ENCODE measurements at regions not wholly inside any gene's neighbourhood (a gene's known extent, or its start where the extent isn't known, plus 50 kb on each side); places are given as distances from the start of the nearest gene placed in this dataset.
"Not testable (repeated sequence)": the region's sequence is repeated elsewhere in the genome, so short reads cannot be mapped to it uniquely, and the experiment has no call there.

DNA sequence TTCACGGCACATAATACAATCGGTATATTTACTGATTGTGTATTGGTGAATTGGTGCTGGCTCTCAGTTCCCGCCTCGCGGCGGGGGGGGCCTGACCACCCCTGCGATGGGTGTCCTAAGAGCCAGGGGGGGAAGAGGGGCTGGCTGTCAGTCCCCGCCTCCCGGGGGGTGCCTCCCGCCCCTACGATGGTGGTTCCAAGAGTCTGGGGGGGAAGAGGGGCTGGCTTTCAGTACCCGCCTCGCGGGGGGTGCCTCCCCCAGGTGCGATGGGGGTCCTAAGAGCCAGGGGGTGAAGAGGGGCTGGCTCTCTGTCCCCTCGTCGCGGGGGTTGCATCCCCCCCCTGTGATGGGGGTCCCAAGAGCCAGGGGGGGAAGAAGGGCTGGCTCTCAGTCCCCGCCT lies 2321.8 kb upstream of the PCDH20 start:
- DNase-seq = no peak
- no peak overlapping the region for H3K27ac ChIP-seq (ENCODE audit: low read length)
- H3K4me1 ChIP-seq (ENCODE audit: control insufficient read depth, insufficient read depth, low read length) = no peaks in the 10 kb centered on the region
- no peaks in the 10 kb centered on the region for H3K27me3 ChIP-seq (ENCODE audit: control insufficient read depth, insufficient read depth, low read length)
- H3K9me3 ChIP-seq (replicated peaks; ENCODE audit: control insufficient read depth, low read depth, low read length) = peaks cover 12% of the 10 kb centered on the region
- H3K36me3 ChIP-seq (ENCODE audit: control insufficient read depth, insufficient read depth, low read length) = no peaks in the 10 kb centered on the region
- H3K4me3 ChIP-seq (ENCODE audit: low read length) = no peak overlapping the region
- no CpG with 5 or more reads among the region's 19 CpGs for whole genome bisulfite sequencing (ENCODE audit: insufficient coverage)

GRCh38 chr13:63731896-63732295 lies 2316.2 kb upstream of the PCDH20 start:
- Histone ChIP-seq H3K27me3 (ENCODE audit: control insufficient read depth, insufficient read depth, low read length) (no peaks in the 10 kb centered on the region), H3K4me1 (ENCODE audit: control insufficient read depth, insufficient read depth, low read length) (no peaks in the 10 kb centered on the region), H3K9me3 (replicated peaks; ENCODE audit: control insufficient read depth, low read depth, low read length) (no peaks in the 10 kb centered on the region), H3K4me3 (ENCODE audit: low read length) (no peak overlapping the region), H3K27ac (ENCODE audit: low read length) (no peak overlapping the region), H3K36me3 (ENCODE audit: control insufficient read depth, insufficient read depth, low read length) (no peaks in the 10 kb centered on the region)
- WGBS (ENCODE audit: insufficient coverage) = 79% methylated on average over 2 of the region's 3 CpGs
- no peak for DNase-seq

DNA sequence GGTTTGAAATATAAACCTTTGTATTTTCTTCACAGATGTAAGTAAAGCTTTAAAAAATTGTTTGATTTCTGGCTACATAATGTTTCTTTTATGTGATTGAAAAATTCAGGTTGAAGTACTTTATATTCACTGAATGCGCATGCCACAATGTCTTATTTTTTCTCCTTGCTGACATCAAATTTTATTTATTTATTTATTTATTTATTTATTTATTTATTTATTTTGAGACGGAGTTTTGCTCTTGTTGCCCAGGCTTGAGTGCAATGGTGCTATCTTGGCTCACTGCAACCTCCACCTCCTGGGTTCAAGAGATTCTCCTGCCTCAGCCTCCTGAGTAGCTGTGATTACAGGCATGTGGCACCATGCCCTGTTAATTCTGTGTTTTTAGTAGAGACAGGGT lies 2296.5 kb upstream of the PCDH20 start:
- WGBS (ENCODE audit: insufficient coverage) = no CpG with 5 or more reads among the region's 2 CpGs
- H3K27me3 ChIP-seq (ENCODE audit: control insufficient read depth, insufficient read depth, low read length); DNase-seq; H3K9me3 ChIP-seq (replicated peaks; ENCODE audit: control insufficient read depth, low read depth, low read length); H3K4me1 ChIP-seq (ENCODE audit: control insufficient read depth, insufficient read depth, low read length); H3K36me3 ChIP-seq (ENCODE audit: control insufficient read depth, insufficient read depth, low read length); H3K4me3 ChIP-seq (ENCODE audit: low read length); H3K27ac ChIP-seq (ENCODE audit: low read length): not testable (repeated sequence)

GRCh38 chr13:63706751-63707150 lies 2291.1 kb upstream of the PCDH20 start:
- no peak overlapping the region for H3K27ac ChIP-seq (ENCODE audit: low read length)
- no CpG with 5 or more reads among the region's 2 CpGs for WGBS (ENCODE audit: insufficient coverage)

GRCh38 chr13:63704521-63704920 lies 2288.9 kb upstream of the PCDH20 start:
- no peaks in the 10 kb centered on the region for H3K4me1 ChIP-seq (ENCODE audit: control insufficient read depth, insufficient read depth, low read length)
- no peak for DNase-seq
- no peak overlapping the region for H3K4me3 ChIP-seq (ENCODE audit: low read length)
- no peaks in the 10 kb centered on the region for H3K36me3 ChIP-seq (ENCODE audit: control insufficient read depth, insufficient read depth, low read length)
- H3K27ac ChIP-seq (ENCODE audit: low read length) = no peak overlapping the region
- 75% methylated on average over 2 of the region's 4 CpGs for WGBS (ENCODE audit: insufficient coverage)
- H3K9me3 ChIP-seq (replicated peaks; ENCODE audit: control insufficient read depth, low read depth, low read length) = no peaks in the 10 kb centered on the region
- no peaks in the 10 kb centered on the region for H3K27me3 ChIP-seq (ENCODE audit: control insufficient read depth, insufficient read depth, low read length)

More at GRCh38 chr13:63706751-63707150, 2291.1 kb upstream of the PCDH20 start:
- Histone ChIP-seq H3K27me3 (ENCODE audit: control insufficient read depth, insufficient read depth, low read length) (no peaks in the 10 kb centered on the region), H3K4me3 (ENCODE audit: low read length) (no peak overlapping the region), H3K9me3 (replicated peaks; ENCODE audit: control insufficient read depth, low read depth, low read length) (no peaks in the 10 kb centered on the region), H3K36me3 (ENCODE audit: control insufficient read depth, insufficient read depth, low read length) (no peaks in the 10 kb centered on the region), H3K4me1 (ENCODE audit: control insufficient read depth, insufficient read depth, low read length) (no peaks in the 10 kb centered on the region)
- DNase-seq = no peak

GRCh38 chr13:63700350-63700749 lies 2284.7 kb upstream of the PCDH20 start:
- 34% methylated on average over 2 of the region's 3 CpGs for WGBS (ENCODE audit: insufficient coverage)
- DNase-seq = no peak

GRCh38 chr13:63699948-63700347 lies 2284.3 kb upstream of the PCDH20 start:
- DNase-seq = no peak
- no peaks in the 10 kb centered on the region for H3K9me3 ChIP-seq (replicated peaks; ENCODE audit: control insufficient read depth, low read depth, low read length)
- no peak overlapping the region for H3K4me3 ChIP-seq (ENCODE audit: low read length)
- H3K36me3 ChIP-seq (ENCODE audit: control insufficient read depth, insufficient read depth, low read length) = no peaks in the 10 kb centered on the region
- no peaks in the 10 kb centered on the region for H3K27me3 ChIP-seq (ENCODE audit: control insufficient read depth, insufficient read depth, low read length)
- 100% methylated on average over 2 of the region's 5 CpGs for WGBS (ENCODE audit: insufficient coverage)
- no peak overlapping the region for H3K27ac ChIP-seq (ENCODE audit: low read length)
- H3K4me1 ChIP-seq (ENCODE audit: control insufficient read depth, insufficient read depth, low read length) = no peaks in the 10 kb centered on the region

More at GRCh38 chr13:63700350-63700749, 2284.7 kb upstream of the PCDH20 start:
- Histone ChIP-seq H3K4me3 (ENCODE audit: low read length) (no peak overlapping the region), H3K9me3 (replicated peaks; ENCODE audit: control insufficient read depth, low read depth, low read length) (no peaks in the 10 kb centered on the region), H3K36me3 (ENCODE audit: control insufficient read depth, insufficient read depth, low read length) (no peaks in the 10 kb centered on the region), H3K4me1 (ENCODE audit: control insufficient read depth, insufficient read depth, low read length) (no peaks in the 10 kb centered on the region), H3K27ac (ENCODE audit: low read length) (no peak overlapping the region), H3K27me3 (ENCODE audit: control insufficient read depth, insufficient read depth, low read length) (no peaks in the 10 kb centered on the region)

- Histone ChIP-seq H3K4me3 (ENCODE audit: low read length) (no peak overlapping the region), H3K36me3 (ENCODE audit: control insufficient read depth, insufficient read depth, low read length) (no peaks in the 10 kb centered on the region), H3K27ac (ENCODE audit: low read length) (no peak overlapping the region), H3K27me3 (ENCODE audit: control insufficient read depth, insufficient read depth, low read length) (no peaks in the 10 kb centered on the region), H3K9me3 (replicated peaks; ENCODE audit: control insufficient read depth, low read depth, low read length) (peaks cover 3% of the 10 kb centered on the region), H3K4me1 (ENCODE audit: control insufficient read depth, insufficient read depth, low read length) (no peaks in the 10 kb centered on the region)
- no peak for DNase-seq
Observed at GRCh38 chr13:63696055-63696454, 2280.4 kb upstream of the PCDH20 start.

DNA sequence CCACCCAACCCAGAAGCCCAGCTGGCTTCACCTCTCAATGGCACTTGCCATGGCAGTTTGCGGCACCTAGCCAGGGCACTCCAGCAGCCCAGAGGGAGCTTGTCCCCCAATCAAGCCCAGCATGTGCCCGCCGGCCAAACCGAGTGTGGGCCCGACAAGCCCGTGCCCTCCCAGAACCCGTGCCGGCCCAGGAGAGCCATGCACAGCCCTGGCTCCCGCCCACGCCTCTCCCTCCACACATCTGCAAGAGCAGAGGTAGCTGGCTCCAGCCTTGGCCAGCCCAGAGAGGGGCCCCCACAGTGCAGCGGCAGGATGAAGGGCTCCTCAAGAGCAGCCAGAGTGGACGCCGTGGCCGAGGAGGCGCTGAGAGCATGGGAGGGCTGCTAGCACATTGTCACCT lies 2278.0 kb upstream of the PCDH20 start:
- no peaks in the 10 kb centered on the region for H3K4me1 ChIP-seq (ENCODE audit: control insufficient read depth, insufficient read depth, low read length)
- DNase-seq = no peak
- H3K36me3 ChIP-seq (ENCODE audit: control insufficient read depth, insufficient read depth, low read length) = no peaks in the 10 kb centered on the region
- no peak overlapping the region for H3K4me3 ChIP-seq (ENCODE audit: low read length)
- WGBS (ENCODE audit: insufficient coverage) = 100% methylated on average over 2 of the region's 15 CpGs
- H3K27ac ChIP-seq (ENCODE audit: low read length) = no peak overlapping the region
- H3K9me3 ChIP-seq (replicated peaks; ENCODE audit: control insufficient read depth, low read depth, low read length) = peaks cover 3% of the 10 kb centered on the region
- no peaks in the 10 kb centered on the region for H3K27me3 ChIP-seq (ENCODE audit: control insufficient read depth, insufficient read depth, low read length)

- Histone ChIP-seq H3K9me3 (replicated peaks; ENCODE audit: control insufficient read depth, low read depth, low read length) (peaks cover 3% of the 10 kb centered on the region), H3K4me3 (ENCODE audit: low read length) (no peak overlapping the region), H3K27me3 (ENCODE audit: control insufficient read depth, insufficient read depth, low read length) (no peaks in the 10 kb centered on the region), H3K27ac (ENCODE audit: low read length) (no peak overlapping the region), H3K36me3 (ENCODE audit: control insufficient read depth, insufficient read depth, low read length) (no peaks in the 10 kb centered on the region), H3K4me1 (ENCODE audit: control insufficient read depth, insufficient read depth, low read length) (no peaks in the 10 kb centered on the region)
- no peak for DNase-seq
- WGBS (ENCODE audit: insufficient coverage) = no CpG with 5 or more reads among the region's 3 CpGs
Observed at GRCh38 chr13:63691474-63691873, 2275.8 kb upstream of the PCDH20 start.

GRCh38 chr13:63690672-63691071 lies 2275.0 kb upstream of the PCDH20 start:
- no peak for DNase-seq
- H3K36me3 ChIP-seq (ENCODE audit: control insufficient read depth, insufficient read depth, low read length) = no peaks in the 10 kb centered on the region
- H3K4me3 ChIP-seq (ENCODE audit: low read length) = no peak overlapping the region
- H3K4me1 ChIP-seq (ENCODE audit: control insufficient read depth, insufficient read depth, low read length) = no peaks in the 10 kb centered on the region
- H3K27me3 ChIP-seq (ENCODE audit: control insufficient read depth, insufficient read depth, low read length) = no peaks in the 10 kb centered on the region
- WGBS (ENCODE audit: insufficient coverage) = no CpG with 5 or more reads among the region's 5 CpGs
- peaks cover 3% of the 10 kb centered on the region for H3K9me3 ChIP-seq (replicated peaks; ENCODE audit: control insufficient read depth, low read depth, low read length)
- no peak overlapping the region for H3K27ac ChIP-seq (ENCODE audit: low read length)
